ENCODE measurements at regions not wholly inside any gene's neighbourhood (a gene's known extent, or its start where the extent isn't known, plus 50 kb on each side); places are given as distances from the start of the nearest gene placed in this dataset.

DNA sequence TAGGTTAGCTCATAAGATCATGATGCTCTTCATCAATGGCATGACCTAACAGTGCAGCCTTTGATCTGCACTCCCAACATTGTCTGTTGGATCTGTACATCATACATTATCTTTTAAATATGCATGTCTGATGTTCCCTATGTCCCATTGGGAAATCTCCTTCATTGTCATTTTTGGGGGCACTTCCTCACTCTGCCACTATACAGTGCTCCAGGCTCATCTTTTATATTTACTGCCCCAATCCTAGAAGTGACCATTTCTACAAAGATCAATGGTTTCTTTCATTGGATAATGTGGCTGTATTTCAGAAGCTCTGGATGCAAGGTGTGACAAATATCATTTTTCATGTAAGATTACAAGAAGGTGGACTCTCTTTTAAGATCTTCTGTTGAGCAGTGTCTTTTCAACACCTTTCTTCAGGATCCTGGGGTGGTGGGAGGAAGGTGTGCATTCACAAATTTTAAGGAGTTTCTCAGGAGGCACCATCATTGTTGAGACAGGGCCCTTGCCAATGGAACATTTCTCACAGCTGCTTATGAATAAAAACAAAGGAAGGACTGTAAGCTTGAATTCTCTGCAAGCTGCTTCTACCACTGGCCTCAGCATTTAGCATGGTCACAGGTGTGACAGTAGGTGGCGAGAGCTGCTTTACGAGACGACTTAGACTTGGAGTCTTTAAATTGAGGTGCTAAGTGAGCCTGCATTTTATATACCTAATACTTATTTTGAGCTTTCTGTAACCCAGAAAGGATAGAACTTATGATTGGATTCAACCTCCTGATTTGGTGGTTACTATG is 403.0 kb downstream of the LMO7 start:
- ATAC-seq (no peak), DNase-seq (no peak)
- H3K36me3 ChIP-seq (replicated peaks in 1 of 2; ENCODE audit: insufficient read depth in 1 of 2, low read depth in 2 of 2), result no peaks in the 10 kb centered on the region
- WGBS, 2 donors, result 77 to 79% methylated on average over 3 of the region's 3 CpGs
- intact Hi-C loops (cut with DNase I), result no loop called here
- H3K9me3 ChIP-seq, result no peaks in the 10 kb centered on the region
- no peak overlapping the region for H3K27ac ChIP-seq
- TF ChIP-seq CTCF (IDR thresholded peaks at IDR 0.05) (peak in 2 of 7 experiments; percentile 16 to 20), POLR2A (IDR thresholded peaks at IDR 0.05) (no peak)
- no peaks in the 10 kb centered on the region for H3K27me3 ChIP-seq
- H3K4me3 ChIP-seq, result no peak overlapping the region
- no peaks in the 10 kb centered on the region for H3K4me1 ChIP-seq

GRCh38 chr13:76036176-76036575 is 400.0 kb downstream of the LMO7 start:
- intact Hi-C loops (cut with DNase I), result no loop called here
- no peak for ATAC-seq
- 61 to 73% methylated on average over 1 of the region's 1 CpG for WGBS, 2 donors

DNA sequence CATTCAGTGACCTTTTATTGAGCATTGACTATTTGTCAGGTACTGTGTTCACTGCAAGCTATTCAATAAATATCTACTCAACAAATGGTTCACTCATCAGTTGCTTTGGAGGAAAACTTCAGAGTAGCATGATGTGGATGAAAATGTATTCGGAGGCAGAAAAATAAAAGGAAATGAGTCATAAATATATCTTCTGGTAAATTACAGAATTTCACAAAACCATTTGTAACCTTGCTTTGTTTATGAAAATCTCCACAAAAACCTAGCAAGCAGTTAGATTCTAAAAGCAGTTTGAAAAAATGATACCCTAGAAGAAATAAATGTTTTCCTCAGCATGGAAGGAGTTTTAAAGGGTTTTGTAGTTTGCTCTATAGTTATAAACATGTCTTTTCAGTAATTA is 399.6 kb downstream of the LMO7 start:
- H3K36me3 ChIP-seq (replicated peaks in 1 of 2; ENCODE audit: insufficient read depth in 1 of 2, low read depth in 2 of 2), result no peaks in the 10 kb centered on the region
- no peaks in the 10 kb centered on the region for H3K9me3 ChIP-seq
- DNase-seq (no peak), ATAC-seq (no peak)
- H3K27me3 ChIP-seq, result no peaks in the 10 kb centered on the region
- intact Hi-C loops (cut with DNase I), result no loop called here
- H3K27ac ChIP-seq, result no peak overlapping the region
- WGBS, 2 donors, result 53 to 72% methylated on average over 1 of the region's 1 CpG
- no peaks in the 10 kb centered on the region for H3K4me1 ChIP-seq
- TF ChIP-seq POLR2A (IDR thresholded peaks at IDR 0.05) (no peak), CTCF (IDR thresholded peaks at IDR 0.05) (no peak)
- H3K4me3 ChIP-seq, result no peak overlapping the region

More at GRCh38 chr13:76036176-76036575, 400.0 kb downstream of the LMO7 start:
- Histone ChIP-seq H3K9me3 (no peaks in the 10 kb centered on the region), H3K4me1 (no peaks in the 10 kb centered on the region), H3K27me3 (no peaks in the 10 kb centered on the region), H3K27ac (no peak overlapping the region), H3K36me3 (replicated peaks in 1 of 2; ENCODE audit: insufficient read depth in 1 of 2, low read depth in 2 of 2) (no peaks in the 10 kb centered on the region), H3K4me3 (no peak overlapping the region)
- no peak for DNase-seq
- TF ChIP-seq CTCF (IDR thresholded peaks at IDR 0.05), result no peak
- no peak for TF ChIP-seq POLR2A (IDR thresholded peaks at IDR 0.05)

- H3K9me3 ChIP-seq, result no peaks in the 10 kb centered on the region
- no peak for ATAC-seq
- H3K36me3 ChIP-seq (replicated peaks in 1 of 2; ENCODE audit: insufficient read depth in 1 of 2, low read depth in 2 of 2), result no peaks in the 10 kb centered on the region
- H3K4me1 ChIP-seq, result no peaks in the 10 kb centered on the region
- no peak for TF ChIP-seq CTCF (IDR thresholded peaks at IDR 0.05)
- TF ChIP-seq POLR2A (IDR thresholded peaks at IDR 0.05), result no peak
- intact Hi-C loops (cut with DNase I), result no loop called here
- no peak overlapping the region for H3K4me3 ChIP-seq
- DNase-seq, result no peak
- H3K27me3 ChIP-seq, result no peaks in the 10 kb centered on the region
- H3K27ac ChIP-seq, result no peak overlapping the region
These were observed 393.6 kb downstream of the LMO7 start for GRCh38 chr13:76029706-76030105.

DNA sequence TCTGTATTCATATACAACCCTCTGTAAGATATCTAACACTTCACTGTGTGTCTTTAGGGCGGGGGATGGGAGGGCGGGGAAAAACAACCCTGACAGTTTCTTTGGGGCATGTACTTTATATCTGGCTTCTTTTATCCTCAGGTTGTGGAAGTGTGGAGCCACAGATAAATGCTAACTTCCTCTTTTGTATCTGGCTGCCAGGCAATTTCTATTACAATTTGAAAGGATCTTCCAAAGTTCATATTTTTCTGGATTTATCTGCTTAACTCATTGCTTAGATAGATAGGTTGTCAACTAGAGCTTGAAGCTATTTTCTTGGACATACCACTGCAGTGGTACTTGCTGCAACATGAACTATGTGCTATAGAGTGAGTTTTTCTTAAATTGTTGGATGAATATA is 393.0 kb downstream of the LMO7 start:
- 64 to 76% methylated on average over 2 of the region's 2 CpGs for WGBS, 2 donors
- Histone ChIP-seq H3K36me3 (replicated peaks in 1 of 2; ENCODE audit: insufficient read depth in 1 of 2, low read depth in 2 of 2) (no peaks in the 10 kb centered on the region), H3K27ac (no peak overlapping the region), H3K27me3 (no peaks in the 10 kb centered on the region), H3K4me1 (no peaks in the 10 kb centered on the region), H3K9me3 (no peaks in the 10 kb centered on the region), H3K4me3 (no peak overlapping the region)
- intact Hi-C loops (cut with DNase I), result no loop called here
- ATAC-seq (no peak), DNase-seq (no peak)
- TF ChIP-seq CTCF (IDR thresholded peaks at IDR 0.05) (no peak), POLR2A (IDR thresholded peaks at IDR 0.05) (no peak)

Data from body of pancreas (tissue), 4 donors.